HG03565 (cell line): ENCODE measurements at regions not wholly inside any gene's neighbourhood (a gene's known extent, or its start where the extent isn't known, plus 50 kb on each side); places are given as distances from the start of the nearest gene placed in this dataset.
"Not testable (repeated sequence)": the region's sequence is repeated elsewhere in the genome, so short reads cannot be mapped to it uniquely, and the experiment has no call there.

Source experiments
- ATAC-seq: cut with Tn5 transposase; IDR thresholded peaks from one replicate; pipeline ENCODE4 v1.9.1; 2021; ENCODE audit warnings: mild to moderate bottlenecking, moderate library complexity; ENCODE audit not compliant: unreplicated experiment

DNA sequence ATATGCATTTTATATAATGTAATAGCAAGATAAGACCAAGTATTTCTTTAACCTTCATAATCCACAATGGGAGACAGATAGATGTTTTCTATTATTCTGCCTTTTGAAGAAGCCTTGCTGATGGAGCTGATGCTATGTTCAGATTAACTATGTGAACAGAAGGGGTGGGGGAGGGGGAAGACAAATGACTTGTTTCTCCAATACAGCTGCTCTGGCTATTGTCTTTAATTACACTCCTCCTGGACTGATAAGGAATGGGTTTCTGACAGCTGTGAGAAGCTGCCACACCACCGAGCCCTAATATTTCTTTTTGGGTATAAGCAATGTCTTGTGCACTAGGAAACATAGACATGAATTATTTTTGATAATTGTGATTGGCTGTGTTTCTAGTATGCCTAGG, 62.0 kb downstream of the CAVIN4 start:
- ATAC-seq, result no peak

- no peak for ATAC-seq
Observed at GRCh38 chr9:100640447-100641050, 62.7 kb downstream of the CAVIN4 start.

DNA sequence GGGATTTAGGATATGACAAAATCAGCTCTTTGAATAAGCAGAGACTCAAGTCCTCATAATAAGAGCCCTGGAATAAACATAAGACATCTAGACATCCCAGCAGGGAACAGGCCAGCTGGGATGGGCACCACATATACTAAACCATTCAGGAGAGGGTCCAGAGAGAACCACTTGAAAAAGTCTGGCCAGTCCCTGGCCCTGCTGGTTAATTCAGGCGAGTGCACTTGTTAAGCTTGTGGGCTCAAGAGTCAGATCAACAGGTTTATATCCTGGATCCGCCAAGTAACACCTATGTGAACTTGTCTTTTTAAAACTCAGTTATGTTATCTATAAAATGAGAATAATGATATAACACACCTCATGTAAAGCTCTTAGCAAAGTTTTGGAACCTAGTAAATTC, 63.3 kb downstream of the CAVIN4 start:
- no peak for ATAC-seq

GRCh38 chr9:100652850-100653249, 75.0 kb downstream of the CAVIN4 start:
- no peak for ATAC-seq

DNA sequence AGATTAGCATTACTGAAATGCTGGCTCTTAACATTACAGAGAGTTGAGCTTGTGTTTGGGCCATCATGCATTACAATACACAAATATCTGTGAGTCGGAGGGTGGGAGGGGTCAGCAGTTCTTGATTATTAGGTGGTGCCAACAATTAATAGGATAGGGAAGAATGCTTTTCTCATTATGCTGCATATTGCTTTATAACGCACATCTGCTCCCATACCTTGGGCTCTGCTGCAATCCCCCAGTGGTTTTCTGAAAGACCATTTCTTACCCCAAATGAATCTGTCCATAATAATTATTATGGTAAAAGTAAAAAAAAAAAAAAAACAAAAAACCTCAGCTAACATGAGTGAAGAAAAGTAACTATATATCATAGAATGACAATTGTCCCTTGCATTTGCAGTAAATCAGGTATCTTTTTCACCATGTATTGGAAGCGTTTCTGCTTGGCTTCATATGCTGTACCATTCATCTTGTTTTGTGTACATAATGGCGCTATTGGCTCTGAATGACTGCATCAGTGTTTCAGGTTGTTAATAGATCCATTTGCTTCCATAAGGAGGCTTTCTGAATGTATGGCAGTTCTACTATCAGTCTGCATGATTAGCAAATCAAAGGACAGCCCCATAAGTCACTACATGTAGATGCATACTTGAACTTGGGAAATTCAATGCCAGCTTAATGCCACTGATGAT, 75.9 kb downstream of the CAVIN4 start:
- no peak for ATAC-seq

DNA sequence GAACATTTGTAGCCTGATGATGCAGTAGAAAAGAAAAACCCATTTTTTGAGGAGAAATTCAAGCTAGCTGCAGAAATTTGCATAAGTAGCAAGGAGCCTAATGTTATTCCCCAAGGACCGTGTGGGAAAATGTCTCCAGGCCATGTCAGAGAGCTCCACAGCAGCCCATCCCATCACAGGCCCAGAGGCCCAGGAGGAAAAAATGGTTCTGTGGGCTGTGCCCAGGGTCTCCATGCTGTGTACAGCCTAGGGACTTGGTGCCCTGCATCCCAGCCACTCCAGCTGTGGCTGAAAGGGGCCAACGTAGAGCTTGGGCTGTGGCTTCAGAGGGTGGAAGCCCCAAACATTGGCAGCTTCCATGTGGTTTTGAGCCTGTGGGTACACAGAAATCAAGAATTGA, 79.0 kb downstream of the CAVIN4 start:
- not testable (repeated sequence) for ATAC-seq

DNA sequence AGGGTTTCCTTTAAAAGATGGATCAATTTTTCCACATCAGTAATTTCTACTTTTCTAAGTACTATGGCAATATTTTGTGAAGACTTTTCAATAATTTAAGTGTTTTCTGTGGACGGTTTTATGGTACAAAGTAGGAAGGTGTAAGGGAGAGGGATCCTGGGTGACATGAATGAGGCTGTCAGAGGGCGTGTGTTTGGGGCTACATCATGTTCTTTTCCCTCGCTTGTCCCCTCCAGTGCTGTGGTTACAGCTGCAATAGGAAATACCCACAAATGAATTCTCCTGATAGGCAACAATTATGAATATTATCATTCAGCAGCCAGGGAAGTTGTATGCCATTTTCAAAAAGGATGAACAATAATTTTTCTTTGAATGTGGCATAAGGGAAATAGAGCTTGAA, 83.8 kb downstream of the CAVIN4 start:
- ATAC-seq, result no peak

GRCh38 chr9:100662122-100662521, 84.2 kb downstream of the CAVIN4 start:
- no peak for ATAC-seq

DNA sequence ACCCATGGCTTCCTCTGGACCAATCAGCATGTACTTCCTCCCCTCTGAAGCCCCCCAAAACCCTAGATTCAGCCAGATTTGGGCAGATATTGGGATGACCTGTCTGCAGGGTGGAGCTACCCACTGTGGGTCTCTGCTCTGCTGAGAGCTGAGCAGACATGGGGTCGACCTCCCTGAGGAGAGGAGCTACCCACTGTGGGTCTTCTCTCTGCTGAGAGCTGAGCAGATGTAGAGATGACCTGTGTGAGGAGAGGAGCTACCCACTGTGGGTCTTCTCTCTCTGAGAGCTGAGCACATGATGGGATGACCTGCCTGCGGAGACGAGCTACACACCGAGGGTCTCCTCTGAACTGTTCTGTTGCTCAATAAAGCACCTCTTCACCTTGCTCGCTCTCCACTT, 89.6 kb downstream of the CAVIN4 start:
- ATAC-seq, result no peak

DNA sequence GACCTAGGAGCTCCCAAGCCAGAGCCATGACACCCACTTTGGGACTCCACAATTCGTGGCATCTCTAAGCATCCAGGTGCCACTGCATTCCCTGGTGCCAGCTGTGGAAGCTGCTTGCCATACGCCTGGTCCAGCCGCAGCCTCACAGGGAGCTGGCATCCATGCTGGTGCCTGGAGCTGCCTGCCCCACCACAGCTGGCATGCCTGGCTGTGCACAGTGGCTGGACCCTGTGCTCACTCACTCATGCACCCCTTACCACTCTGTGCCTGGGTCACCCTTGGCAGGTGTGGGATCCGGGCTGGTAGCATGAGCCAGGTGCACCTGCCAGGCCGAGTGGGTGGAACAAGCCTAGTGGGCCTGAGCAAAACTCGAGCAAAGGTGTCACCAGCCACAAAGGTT, 90.1 kb downstream of the CAVIN4 start:
- ATAC-seq, result no peak

GRCh38 chr9:100669968-100670367, 92.1 kb downstream of the CAVIN4 start:
- no peak for ATAC-seq

GRCh38 chr9:100670719-100671118, 92.8 kb downstream of the CAVIN4 start:
- ATAC-seq, result peak; percentile 86

DNA sequence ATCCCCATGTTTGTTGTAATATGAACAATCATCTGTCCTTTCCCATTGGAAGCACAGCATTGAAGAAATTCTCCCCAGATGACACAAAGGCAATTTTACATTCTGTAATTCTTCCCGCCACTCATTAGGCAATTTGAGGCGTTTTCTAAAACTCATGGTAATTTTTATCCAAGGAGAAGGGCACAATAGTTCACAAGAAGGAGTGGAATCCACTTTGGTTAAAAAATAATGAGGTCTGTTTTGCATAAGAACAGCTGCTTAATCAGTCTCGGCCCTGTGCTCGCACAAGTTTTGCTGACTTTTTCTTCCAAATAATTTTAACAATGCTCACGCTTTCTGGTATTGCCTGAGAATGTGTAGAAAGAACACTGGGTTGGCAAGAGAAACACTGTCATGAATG, 94.0 kb downstream of the CAVIN4 start:
- ATAC-seq, result no peak

DNA sequence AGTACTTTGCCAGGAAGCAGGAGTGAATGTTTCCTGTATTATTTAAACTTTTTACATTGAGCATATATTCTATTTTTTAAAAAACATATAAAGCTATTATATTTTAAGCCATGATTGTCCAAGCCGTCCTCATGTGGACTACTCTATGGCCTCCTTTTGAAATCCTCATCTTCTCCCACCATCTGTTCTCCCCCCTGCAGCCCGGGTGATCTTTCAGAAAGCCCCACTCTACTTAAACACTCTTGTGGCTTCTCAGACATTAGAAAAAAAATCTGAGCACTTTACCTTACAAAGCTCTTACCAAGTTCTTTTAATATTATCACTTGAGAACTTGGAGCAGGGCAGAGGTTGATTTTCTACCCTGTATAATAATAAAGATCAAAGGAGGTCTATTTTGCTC, 95.4 kb downstream of the CAVIN4 start:
- ATAC-seq, result no peak

GRCh38 chr9:100674419-100675122, 96.7 kb downstream of the CAVIN4 start:
- no peak for ATAC-seq

- no peak for ATAC-seq
Observed at GRCh38 chr9:100679834-100680233, 102.0 kb downstream of the CAVIN4 start.

- ATAC-seq, result no peak
Observed at GRCh38 chr9:100686420-100686819, 108.5 kb downstream of the CAVIN4 start.

- peak; percentile 88 for ATAC-seq
Observed at GRCh38 chr9:100689635-100690034, 111.8 kb downstream of the CAVIN4 start.

DNA sequence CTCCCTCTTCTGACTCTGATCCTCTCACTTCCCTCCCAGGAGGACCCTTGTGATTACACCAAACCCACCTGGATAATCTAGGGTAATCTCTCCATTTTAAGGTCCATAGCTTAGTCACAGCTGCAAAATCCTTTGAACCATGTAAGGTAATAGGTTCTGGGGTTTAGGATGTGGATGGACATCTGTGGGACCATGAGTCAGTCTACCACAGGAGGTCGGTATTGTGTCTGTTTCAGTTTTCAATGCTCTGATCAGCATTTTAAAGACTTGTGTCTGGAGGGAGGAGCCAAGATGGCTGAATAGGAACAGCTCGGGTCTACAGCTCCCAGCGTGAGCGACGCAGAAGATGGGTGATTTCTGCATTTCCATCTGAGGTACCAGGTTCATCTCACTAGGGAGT, 112.6 kb downstream of the CAVIN4 start:
- ATAC-seq, result no peak

DNA sequence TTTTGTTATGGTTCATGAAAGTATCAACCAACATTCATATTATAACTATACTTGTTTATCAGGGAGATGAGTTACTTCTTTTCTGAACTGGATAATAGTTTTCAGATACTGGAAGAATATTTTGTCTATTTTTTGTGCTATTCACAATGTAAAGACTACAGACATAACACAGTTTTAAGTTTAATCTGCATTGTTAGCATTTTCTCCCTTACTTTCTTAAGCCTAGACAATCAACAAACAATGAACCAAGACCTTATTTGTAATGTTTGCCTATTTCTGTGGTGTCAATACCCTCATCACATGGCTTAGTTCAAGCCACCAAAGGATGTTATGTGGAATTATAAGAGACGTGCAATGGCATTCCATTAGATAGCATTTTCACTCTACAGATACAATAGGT, 119.5 kb downstream of the CAVIN4 start:
- ATAC-seq, result no peak

DNA sequence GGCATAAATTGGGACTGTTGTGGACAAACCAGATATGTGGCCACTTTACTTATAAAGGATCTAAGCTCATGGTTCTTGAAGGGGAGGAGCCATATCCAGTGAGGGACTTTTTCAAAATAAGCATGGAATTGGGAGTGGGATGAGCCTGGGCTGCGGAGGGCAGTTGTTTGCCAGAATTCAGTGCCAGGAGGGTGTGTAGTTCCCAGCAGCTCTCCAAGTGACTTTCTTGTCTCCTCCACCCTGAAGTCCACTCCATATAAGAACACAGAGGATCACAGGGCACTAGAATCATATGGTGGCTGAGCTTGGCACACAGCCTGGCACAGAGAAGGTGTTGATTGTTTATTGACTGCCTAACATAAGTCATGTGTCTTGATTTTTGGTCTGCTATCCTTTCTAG, 121.1 kb downstream of the CAVIN4 start:
- no peak for ATAC-seq

DNA sequence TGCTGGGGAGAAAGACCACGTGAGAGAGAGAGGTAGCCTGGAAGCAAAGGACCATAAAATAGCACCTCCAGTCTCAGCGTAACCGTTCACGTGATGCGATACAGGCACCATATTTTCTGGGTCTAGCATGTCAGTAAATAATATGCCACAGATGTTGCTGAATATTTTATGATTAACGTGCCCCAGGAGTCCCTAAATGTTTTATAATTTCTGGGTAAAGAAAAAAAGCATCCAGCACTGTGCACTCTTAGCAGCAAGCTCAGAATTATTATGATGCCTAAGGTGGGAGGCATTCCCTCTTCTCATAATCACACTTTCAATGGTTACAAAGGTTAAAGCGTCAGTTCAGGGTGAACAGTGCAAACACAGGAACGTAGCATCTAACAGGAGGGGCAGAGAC, 121.8 kb downstream of the CAVIN4 start:
- no peak for ATAC-seq
